HL-60 (cell line): ENCODE measurements at regions not wholly inside any gene's neighbourhood (a gene's known extent, or its start where the extent isn't known, plus 50 kb on each side); places are given as distances from the start of the nearest gene placed in this dataset.

Experiments
- DNase-seq, 2 experiments: peaks; one replicate each; pipeline ENCODE4 v3.0.0-alpha.2; 2010 to 2020; ENCODE audit warnings: low read depth in 1 of 2, low spot score in 1 of 2
- H3K27ac ChIP-seq: fragments of 250-450 bp; sonication (Bioruptor Pico); replicated peaks from 2 replicates; pipeline ENCODE4 v1.5.1; 2020; ENCODE audit warnings: mild to moderate bottlenecking, moderate library complexity
- H3K27me3 ChIP-seq: fragments of 250-450 bp; sonication (Bioruptor Pico); 2 replicates; pipeline ENCODE4 v1.5.1; 2021; ENCODE audit warnings: mild to moderate bottlenecking, moderate library complexity; ENCODE audit not compliant: insufficient read depth, poor library complexity, severe bottlenecking
- H3K4me3 ChIP-seq: replicated peaks from 2 replicates; pipeline ENCODE4 v1.5.1; 2011; ENCODE audit warnings: mild to moderate bottlenecking, control low read depth, low read length; ENCODE audit not compliant: insufficient read depth
- GABPA ChIP-seq: IDR thresholded peaks from 2 replicates; pipeline ENCODE4 v1.6.1; 2012; ENCODE audit warnings: low read depth
- POLR2AphosphoS5 ChIP-seq: IDR thresholded peaks from 2 replicates; pipeline ENCODE4 v1.6.1; 2012; ENCODE audit warnings: low read depth
- SPI1 ChIP-seq: IDR thresholded peaks from 2 replicates; pipeline ENCODE4 v1.6.1; 2012; ENCODE audit warnings: low read depth, mild to moderate bottlenecking, borderline replicate concordance
- TF ChIP-seq, protein P1 (sequence below): IDR thresholded peaks from one replicate; pipeline ENCODE4 v1.5.1; 2011; ENCODE audit warnings: low read length, control low read depth, inconsistent platforms; ENCODE audit not compliant: insufficient read depth
- TF ChIP-seq, protein P2 (sequence below): IDR thresholded peaks from 2 replicates; pipeline ENCODE4 v1.6.1; 2012; ENCODE audit warnings: low read depth; ENCODE audit not compliant: insufficient replicate concordance

DNA sequence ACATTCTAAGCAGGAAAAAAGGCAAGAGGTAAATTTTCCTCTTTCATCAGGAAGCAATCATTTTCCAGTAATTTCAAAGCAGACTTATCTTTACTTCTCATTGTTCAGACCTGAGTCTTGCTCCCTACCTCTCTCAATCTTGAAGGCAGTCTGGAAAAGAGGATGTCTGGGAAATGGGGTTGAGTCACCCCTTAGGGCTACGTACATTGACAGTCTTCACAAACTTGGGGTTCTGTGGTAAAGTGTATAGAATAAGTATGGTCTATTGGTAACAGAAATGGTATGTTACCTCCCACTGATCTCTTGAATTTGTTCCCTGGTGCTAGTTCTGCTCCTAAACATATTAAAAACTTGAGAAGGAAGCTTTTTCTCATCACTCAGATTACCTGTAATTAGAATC, 361.3 kb downstream of the SS18 start:
- TF ChIP-seq, protein P1, sequence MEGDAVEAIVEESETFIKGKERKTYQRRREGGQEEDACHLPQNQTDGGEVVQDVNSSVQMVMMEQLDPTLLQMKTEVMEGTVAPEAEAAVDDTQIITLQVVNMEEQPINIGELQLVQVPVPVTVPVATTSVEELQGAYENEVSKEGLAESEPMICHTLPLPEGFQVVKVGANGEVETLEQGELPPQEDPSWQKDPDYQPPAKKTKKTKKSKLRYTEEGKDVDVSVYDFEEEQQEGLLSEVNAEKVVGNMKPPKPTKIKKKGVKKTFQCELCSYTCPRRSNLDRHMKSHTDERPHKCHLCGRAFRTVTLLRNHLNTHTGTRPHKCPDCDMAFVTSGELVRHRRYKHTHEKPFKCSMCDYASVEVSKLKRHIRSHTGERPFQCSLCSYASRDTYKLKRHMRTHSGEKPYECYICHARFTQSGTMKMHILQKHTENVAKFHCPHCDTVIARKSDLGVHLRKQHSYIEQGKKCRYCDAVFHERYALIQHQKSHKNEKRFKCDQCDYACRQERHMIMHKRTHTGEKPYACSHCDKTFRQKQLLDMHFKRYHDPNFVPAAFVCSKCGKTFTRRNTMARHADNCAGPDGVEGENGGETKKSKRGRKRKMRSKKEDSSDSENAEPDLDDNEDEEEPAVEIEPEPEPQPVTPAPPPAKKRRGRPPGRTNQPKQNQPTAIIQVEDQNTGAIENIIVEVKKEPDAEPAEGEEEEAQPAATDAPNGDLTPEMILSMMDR: no peak
- TF ChIP-seq GABPA: no peak
- TF ChIP-seq, protein P2, sequence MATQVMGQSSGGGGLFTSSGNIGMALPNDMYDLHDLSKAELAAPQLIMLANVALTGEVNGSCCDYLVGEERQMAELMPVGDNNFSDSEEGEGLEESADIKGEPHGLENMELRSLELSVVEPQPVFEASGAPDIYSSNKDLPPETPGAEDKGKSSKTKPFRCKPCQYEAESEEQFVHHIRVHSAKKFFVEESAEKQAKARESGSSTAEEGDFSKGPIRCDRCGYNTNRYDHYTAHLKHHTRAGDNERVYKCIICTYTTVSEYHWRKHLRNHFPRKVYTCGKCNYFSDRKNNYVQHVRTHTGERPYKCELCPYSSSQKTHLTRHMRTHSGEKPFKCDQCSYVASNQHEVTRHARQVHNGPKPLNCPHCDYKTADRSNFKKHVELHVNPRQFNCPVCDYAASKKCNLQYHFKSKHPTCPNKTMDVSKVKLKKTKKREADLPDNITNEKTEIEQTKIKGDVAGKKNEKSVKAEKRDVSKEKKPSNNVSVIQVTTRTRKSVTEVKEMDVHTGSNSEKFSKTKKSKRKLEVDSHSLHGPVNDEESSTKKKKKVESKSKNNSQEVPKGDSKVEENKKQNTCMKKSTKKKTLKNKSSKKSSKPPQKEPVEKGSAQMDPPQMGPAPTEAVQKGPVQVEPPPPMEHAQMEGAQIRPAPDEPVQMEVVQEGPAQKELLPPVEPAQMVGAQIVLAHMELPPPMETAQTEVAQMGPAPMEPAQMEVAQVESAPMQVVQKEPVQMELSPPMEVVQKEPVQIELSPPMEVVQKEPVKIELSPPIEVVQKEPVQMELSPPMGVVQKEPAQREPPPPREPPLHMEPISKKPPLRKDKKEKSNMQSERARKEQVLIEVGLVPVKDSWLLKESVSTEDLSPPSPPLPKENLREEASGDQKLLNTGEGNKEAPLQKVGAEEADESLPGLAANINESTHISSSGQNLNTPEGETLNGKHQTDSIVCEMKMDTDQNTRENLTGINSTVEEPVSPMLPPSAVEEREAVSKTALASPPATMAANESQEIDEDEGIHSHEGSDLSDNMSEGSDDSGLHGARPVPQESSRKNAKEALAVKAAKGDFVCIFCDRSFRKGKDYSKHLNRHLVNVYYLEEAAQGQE: no peak
- no peak for TF ChIP-seq SPI1
- TF ChIP-seq POLR2AphosphoS5: no peak
- H3K4me3 ChIP-seq: no peak overlapping the region
- no peak for DNase-seq
- no peak overlapping the region for H3K27ac ChIP-seq
- H3K27me3 ChIP-seq: peaks cover 5% of the 10 kb centered on the region

DNA sequence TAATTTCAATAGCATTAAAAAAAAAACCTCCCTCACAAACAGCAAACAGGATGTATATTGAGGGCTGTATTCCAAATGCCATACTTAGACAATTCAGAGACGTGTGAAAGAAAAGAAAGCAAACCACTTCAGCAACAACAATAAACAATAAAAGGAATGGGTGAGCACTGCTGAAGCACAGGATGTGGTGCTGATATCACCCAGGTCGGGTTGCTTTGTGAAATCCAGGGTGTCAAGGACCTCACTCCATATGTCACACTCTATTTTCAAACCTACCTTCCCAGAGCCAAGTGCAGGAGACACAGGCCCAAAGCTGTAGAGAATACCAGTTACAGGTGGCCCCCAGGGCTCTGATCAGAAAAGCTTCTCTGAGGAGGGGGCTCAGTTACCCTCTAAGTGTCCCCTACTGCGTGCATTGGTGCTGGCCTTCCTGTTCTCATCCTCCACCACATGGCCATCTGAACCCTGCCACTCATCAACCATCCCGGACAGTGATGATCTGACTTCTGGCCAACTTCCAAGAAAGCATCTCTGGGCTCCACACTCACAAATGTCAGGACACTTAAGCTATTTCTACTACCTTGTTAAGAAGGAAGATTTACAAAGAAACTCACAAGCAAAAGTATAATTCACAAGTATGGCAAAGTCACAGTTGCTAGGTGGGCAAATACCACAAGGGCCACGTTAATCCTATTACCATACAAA, 363.0 kb downstream of the SS18 start:
- Histone ChIP-seq H3K27ac (no peak overlapping the region), H3K27me3 (peaks cover 5% of the 10 kb centered on the region), H3K4me3 (no peak overlapping the region)
- TF ChIP-seq, protein P1: no peak
- no peak for TF ChIP-seq SPI1
- no peak for TF ChIP-seq GABPA
- TF ChIP-seq, protein P2: no peak
- no peak for TF ChIP-seq POLR2AphosphoS5
- no peak for DNase-seq

DNA sequence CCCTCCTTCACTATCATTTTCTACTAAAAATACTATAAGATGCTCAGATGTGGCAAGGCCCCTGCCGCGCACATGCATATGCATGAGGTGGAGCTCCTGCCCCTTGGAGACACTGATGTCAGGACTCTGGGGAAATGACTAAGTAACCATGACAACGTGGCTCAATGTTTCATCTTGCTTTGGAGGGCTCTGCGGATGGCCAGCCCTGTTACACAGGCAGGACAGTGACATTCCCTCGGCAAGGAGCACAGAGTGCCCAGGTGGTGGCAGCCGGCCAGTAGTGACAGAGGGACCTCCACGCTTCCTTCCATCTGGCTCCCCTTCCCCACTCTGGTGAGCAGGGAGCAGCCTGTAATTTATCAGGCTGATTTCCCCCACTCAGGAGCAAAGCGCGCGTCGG, 364.1 kb downstream of the SS18 start:
- Histone ChIP-seq H3K27ac (no peak overlapping the region), H3K4me3 (no peak overlapping the region), H3K27me3 (peaks cover 5% of the 10 kb centered on the region)
- DNase-seq: no peak
- TF ChIP-seq GABPA (no peak), POLR2AphosphoS5 (no peak), SPI1 (no peak)
- TF ChIP-seq, protein P2: no peak
- TF ChIP-seq, protein P1: no peak
